GM12864 (cell line): ENCODE measurements at regions not wholly inside any gene's neighbourhood (a gene's known extent, or its start where the extent isn't known, plus 50 kb on each side); places are given as distances from the start of the nearest gene placed in this dataset.
"Not testable (repeated sequence)": the region's sequence is repeated elsewhere in the genome, so short reads cannot be mapped to it uniquely, and the experiment has no call there.

Source experiments
- DNase-seq: peaks from one replicate; pipeline ENCODE4 v3.0.0-alpha.2; 2011; ENCODE audit warnings: low read depth
- H3K4me3 ChIP-seq: 2 replicates; pipeline ENCODE4 v1.5.1; 2011; ENCODE audit warnings: mild to moderate bottlenecking, low read depth, low read length, control low read depth
- CTCF ChIP-seq: IDR thresholded peaks from 2 replicates; pipeline ENCODE4 v1.5.1; 2011; ENCODE audit warnings: low read depth, mild to moderate bottlenecking, moderate library complexity, low read length, control low read depth, inconsistent platforms; ENCODE audit errors: missing control alignments

GRCh38 chr5:25444697-25445096 is 799.9 kb upstream of the CDH10 start:
- DNase-seq, result no peak
- TF ChIP-seq CTCF, result no peak
- no peak overlapping the region for H3K4me3 ChIP-seq

GRCh38 chr5:25441810-25442209 is 797.0 kb upstream of the CDH10 start:
- no peak for DNase-seq

DNA sequence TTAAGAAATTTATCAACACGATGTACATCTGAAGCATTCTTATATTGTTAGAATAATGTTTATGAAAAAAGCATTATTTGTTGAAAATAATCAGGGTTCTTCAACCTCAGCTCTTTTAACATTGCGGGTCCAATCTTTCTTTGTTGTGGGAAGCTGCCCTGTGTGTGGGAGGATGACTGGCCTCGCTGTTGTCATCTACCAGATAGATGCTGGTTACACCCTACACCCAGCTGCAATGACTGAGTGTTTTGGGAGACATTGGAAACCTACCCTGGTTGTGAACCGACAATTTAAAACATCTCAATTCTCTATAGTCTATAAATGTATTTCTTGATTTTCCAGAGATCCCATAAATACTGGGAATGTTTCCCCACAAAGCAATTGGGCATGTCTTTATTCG is 794.2 kb upstream of the CDH10 start:
- no peak overlapping the region for H3K4me3 ChIP-seq
- no peak for DNase-seq
- TF ChIP-seq CTCF, result no peak

More at GRCh38 chr5:25441810-25442209, 797.0 kb upstream of the CDH10 start:
- H3K4me3 ChIP-seq, result no peak overlapping the region
- TF ChIP-seq CTCF, result no peak

- DNase-seq, H3K4me3 ChIP-seq: not testable (repeated sequence)
Observed at GRCh38 chr5:25438375-25438774, 793.6 kb upstream of the CDH10 start.

GRCh38 chr5:25436452-25436851 is 791.7 kb upstream of the CDH10 start:
- no peak overlapping the region for H3K4me3 ChIP-seq
- no peak for DNase-seq
- no peak for TF ChIP-seq CTCF

- DNase-seq, result no peak
- no peak overlapping the region for H3K4me3 ChIP-seq
- no peak for TF ChIP-seq CTCF
Observed at GRCh38 chr5:25435882-25436281, 791.1 kb upstream of the CDH10 start.

- no peak for DNase-seq
- H3K4me3 ChIP-seq, result no peak overlapping the region
- TF ChIP-seq CTCF, result no peak
Observed at GRCh38 chr5:25427240-25427639, 782.5 kb upstream of the CDH10 start.

GRCh38 chr5:25423271-25423670 is 778.5 kb upstream of the CDH10 start:
- no peak overlapping the region for H3K4me3 ChIP-seq
- no peak for DNase-seq
- TF ChIP-seq CTCF, result no peak
